ENCODE measurements at regions not wholly inside any gene's neighbourhood (a gene's known extent, or its start where the extent isn't known, plus 50 kb on each side); places are given as distances from the start of the nearest gene placed in this dataset.
A peak's percentile ranks its signal among the peaks of the same experiment; 100 is the strongest.
"Not testable (repeated sequence)": the region's sequence is repeated elsewhere in the genome, so short reads cannot be mapped to it uniquely, and the experiment has no call there.

DNA sequence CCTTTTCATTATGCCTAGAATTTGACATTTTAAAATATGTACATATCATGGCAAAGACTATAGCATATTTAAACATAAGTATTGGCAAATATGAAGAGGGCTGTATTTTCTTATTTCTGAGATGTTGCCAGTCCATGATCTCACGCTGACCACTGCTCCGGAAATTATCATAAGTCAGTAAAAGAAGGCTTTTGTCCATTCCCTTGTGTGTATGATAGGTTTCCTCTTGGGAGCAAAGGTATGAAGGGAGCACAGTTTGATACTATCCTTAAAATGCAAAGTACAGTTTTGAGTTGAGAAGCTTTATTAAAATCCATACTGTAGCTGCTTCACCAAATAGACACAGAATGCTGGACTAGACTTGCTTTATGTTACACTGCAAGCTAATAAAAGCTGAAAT, 52.6 kb upstream of the AGA start:
- DNase-seq = no peak

DNA sequence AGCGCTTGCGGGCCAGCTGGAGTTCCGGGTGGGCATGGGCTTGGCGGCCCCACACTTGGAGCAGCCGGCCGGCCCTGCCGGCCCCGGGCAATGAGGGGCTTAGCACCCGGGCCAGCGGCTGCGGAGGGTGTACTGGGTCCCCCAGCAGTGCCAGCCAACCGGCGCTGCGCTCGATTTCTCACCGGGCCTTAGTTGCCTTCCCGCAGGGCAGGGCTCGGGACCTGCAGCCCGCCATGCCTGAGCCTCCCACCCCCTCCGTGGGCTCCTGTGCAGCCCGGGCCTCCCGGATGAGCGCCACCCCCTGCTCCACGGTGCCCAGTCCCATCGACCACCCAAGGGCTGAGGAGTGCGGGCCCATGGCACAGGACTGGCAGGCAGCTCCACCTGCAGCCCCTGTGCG, 53.4 kb upstream of the AGA start:
- DNase-seq = not testable (repeated sequence)

DNA sequence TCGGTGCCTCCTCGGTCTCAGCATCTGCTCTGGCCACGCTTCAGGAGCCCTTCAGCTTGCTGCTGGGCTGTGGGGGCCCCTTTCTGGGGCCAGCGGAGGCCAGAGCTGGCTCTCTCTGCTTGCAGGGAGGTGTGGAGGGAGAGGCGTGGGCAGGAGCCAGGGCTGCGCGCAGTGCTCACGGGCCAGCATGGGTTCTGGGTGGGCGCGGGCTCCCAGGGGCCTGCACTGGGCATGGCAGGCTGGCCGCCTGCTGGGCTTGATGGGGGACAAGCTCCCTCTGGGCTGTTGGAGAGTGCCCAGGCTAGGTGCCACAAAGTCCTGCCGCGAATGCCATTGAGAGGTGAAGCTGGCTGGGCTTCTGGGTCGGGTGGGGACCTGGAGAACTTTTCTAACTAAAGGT, 57.3 kb upstream of the AGA start:
- no peak for DNase-seq

DNA sequence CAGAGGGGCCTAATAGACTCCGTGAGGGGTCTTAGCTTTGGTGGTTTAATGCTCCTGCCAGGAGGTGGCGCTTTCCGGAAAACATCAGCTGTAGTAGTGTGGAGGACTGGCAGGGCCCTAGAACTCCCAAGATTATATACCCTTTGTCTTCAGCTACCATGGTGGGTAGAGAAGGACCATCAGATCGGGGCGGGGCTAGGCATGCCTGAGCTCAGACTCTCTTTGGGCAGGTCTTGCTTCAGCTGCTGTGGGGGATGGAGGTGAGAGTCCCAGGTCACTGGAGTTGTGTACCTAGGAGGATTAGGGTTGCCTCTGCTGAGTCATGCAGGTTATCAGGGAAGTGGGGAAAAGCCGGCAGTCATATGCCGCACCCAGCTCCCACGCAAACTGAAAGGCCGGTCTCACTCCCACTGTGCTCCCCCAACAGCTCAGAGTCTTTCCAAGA, 63.0 kb upstream of the AGA start:
- DNase-seq = no peak

DNA sequence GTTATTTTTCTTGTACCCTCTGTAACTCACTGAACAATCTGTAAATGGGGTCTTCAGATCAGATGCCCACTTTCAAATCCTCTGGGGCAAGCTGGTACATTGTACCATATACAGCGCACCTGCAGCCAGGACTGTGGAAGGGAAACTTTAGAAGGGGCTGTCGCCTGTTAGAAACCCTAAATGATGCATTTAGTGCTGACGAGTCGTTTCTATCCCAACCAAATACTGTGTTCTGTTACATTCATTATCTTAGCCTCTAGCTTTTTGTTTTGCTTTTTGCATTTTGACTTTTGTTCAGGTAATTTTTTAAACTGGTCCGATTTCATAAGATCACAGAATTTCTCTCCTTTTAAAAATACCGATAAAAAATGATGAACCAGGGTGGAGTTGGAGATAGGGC, 66.4 kb upstream of the AGA start:
- no peak for DNase-seq

DNA sequence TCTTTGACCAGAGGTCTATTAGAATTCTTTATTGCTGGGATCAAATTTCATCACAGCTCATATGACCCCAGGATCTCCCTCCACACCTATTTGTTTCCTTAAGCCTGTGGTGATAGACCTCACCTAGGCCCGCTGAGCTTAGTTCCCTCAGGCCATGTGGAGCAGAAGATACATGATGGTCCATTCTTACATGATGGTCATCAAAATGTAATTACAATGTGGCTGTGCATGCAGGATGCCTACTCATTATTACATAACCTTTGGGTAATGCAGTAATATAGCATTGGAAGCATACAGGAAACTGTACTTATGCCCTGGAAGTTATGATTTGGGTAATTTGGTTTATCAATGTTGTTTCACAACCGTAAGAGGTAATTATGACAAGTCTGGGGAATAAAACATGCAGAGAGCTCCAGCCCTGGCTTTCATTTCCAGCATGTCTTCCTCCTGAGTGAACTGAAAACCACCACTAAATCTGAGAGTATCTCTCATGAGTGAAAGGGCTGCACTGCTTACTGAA, 67.0 kb upstream of the AGA start:
- DNase-seq = no peak

DNA sequence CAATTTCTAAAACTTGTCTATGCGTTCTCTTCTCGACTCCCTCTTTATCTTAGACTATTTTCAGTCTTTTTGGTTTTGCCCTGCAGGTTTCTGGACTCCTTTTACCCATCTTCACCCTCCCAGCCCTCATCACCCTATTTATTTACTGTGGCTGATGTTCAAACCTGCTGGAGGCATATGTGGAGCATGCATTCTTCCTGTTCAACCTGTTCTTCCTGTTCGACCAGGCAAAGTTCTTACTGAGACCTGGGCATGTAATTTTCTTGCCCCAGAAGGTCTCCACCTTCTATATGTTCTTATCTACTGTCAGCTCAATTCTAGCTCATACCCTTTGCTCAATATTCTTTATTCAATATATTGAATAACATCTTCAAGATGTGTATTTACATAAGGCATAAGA, 69.4 kb upstream of the AGA start:
- DNase-seq = no peak

DNA sequence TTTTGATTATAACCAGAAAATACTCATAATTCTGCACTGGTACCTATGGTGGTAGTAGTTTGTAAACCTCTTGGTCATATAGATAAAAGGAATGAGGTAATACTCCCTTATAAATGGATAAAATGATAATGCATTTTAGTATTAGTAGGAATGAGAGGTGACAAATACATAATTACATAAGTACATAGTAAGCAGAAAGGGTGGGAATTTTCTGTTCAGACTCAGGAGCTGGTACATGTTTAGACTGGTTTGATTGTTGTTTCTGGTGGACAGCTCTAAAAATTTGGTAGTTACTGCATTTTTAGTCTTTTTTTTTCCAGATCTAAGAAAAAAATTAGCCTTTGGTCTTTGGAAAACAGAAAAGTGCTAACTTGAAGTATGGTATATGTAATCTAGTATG, 70.4 kb upstream of the AGA start:
- DNase-seq = no peak

DNA sequence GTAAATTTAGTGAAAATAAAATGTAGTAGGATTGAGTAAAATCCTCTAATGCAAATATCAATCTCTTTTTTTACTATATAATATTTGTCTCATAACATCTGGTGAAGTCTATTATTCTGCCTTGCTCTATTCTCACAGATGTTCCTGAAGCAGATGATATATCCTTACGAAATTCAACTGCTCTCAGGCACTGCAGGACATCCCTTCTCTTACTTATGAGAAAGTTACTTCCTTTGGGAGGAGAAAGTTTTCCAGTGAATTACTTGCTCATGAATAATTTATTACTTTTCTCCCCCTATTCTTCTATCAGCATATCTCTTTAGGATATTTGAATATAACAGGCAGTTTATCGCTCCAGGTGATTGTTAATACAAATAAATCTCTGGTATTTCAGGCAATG, 75.6 kb upstream of the AGA start:
- DNase-seq = no peak

DNA sequence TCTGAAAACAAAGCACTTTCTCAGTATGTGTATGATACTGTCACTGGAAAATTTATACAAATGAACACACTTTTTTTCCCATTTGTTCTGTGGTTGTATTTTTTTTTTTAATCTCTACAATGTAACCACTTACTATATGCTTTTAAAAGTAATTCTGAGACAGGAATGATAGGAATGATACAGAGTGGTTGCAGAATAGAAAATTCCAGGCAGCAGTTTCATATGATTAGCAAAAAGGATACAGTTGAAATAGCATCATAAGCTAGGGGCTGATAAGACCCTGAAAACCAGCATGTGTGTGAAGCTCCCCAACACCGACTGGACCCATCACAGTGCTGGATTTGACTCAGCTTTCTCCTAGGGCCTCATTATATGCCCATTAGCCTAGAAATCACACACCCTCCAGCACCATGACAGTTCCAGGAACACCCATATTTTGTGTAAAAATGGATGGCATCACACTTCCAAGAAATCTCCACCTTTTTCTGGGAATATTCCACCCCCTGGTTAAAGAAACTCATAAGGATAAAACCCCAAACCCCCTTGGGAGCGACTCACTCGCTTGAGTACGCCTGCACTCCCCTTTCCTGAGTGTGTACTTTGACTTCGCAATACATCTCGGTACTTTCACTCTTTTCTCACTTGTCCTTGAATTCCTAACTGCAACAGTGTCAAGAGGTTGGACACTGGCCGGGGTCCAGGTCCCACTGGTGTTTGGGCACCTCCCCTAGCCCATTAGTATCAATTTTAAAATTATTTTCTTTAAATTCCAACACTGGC, 77.4 kb upstream of the AGA start:
- DNase-seq = no peak

DNA sequence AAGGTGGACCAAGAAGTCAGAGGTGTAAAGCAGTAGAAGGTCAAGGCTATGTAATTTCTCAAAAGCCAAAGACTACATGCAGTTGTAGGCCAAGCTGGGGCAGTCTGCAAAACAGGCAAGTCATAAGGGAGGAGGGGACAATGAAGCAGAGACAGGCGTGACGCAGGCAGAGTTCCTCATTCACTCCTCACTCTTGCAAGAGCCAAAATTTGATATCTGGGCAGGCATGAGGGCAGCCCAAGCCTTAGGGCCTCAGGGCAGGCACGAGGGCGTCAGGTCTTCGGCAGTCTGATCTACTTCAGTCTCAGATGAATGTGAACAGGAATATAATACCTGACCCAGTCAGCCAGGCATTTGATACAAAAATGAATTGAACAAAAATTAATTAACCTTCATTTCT, 86.4 kb upstream of the AGA start:
- DNase-seq = no peak

DNA sequence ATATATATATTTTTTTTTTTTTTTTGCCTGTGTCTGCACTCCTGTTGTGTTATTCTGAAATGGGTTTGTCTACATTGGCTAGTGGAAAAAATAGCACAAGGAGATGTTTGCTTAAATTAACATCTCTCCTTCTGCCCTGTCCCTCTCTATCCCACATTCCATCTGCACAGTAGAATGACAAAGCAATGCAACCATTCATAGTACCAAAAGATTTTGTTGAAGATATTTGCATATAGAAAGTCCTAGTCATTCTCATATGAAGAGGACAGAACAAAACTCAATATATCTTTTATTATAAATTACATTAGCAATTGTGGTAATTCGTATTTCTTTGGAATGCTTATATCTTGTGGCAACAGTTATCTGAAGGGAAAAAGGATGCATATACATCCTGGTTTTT, 88.3 kb upstream of the AGA start:
- no peak for DNase-seq

DNA sequence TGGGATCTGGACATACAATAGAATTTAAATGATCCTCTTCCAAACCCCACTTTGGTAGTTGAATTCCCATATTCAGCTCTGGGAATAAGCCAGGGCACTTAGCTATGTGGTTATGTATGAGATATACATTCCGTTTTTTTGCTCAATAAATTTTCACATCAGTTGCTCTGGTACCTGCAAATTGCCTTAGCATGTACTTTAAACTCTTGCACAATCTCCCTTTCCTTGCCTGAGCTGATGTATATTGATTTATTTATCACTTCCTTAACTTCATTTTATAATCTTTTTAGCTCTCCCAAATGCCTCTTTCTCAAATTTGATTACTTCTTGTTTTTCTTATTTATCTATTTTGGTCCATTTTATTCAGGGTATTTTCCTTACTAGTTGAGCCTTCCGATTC, 90.1 kb upstream of the AGA start:
- DNase-seq = no peak

DNA sequence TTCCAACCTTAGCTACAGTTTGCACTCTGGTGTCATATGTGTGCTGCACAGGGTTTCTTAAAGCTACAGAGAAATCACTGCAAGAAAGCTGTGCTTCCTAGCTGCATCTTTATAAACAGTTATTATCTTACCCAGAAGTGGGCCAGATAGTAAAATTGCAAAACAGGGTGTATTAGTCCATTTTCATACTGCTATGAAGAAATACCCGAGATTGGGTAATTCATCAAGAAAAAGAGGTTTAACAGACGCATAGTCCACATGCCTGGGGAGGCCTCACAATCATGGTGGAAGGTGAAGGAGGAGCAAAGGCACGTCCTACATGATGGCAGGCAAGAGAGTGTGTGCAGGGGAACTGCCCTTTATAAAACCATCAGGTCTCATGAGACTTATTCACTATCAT, 92.6 kb upstream of the AGA start:
- not testable (repeated sequence) for DNase-seq

DNA sequence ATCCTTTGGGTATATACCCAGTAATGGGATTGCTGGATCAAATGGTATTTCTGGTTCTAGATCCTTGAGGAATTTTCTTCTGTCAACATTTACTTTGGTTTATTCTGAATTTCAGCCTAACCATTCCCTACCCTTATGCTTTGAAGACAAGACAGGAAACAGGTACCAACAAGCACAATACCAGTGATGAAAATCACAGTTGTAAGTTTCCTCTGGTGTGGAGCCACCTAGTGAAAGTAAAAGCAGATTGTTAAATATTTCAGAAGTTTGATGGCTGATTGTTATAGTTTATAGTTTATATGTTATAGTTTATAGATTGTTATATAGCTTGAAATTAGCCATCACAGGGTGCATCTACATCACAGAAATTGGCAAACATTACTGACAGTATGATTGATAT, 104.5 kb upstream of the AGA start:
- no peak for DNase-seq

DNA sequence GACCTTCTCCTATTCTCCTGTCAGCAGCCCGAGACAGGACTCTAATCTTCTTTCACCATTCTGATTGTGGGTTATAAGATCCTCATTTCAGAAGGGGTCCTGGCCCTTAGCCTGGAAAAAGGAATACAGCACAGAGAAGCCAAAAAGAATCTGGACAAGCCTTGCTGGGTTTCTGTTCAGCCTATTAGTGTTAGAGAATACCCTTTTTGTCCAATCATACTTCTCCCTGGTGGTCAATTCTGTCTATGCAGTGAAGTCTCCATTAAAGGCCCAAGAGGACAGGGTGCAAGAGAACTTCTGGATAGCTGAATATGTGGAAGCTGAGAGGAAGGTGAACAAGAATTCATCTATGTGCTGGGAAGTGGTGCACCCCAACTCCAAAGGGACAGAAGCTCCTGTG, 105.7 kb upstream of the AGA start:
- DNase-seq = no peak

DNA sequence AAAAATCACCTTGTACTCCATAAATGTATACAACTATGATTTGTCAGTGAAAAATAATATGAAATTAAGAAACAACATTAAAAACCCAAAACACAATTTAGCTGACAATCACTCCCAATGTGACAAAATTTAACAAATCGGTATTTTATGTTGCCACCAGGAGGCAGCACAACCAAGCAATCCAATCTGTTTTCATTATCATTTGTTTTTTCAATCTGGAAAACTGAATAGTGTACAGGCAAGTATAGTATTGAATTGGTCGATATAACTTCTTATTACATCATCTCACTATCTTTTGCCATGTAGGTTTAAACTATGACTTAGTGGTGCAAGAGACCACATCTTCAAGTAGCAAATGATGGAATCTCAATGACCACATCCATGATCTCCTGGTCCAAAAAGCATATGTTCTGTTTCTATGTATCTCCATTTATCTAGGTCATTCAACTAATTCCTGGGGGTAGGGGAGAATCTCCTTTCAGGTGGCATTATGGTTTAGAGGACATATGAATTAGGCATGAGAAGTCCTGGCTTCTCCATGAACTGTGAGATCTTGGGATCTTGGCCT, 112.9 kb upstream of the AGA start:
- DNase-seq = peak; percentile 40

DNA sequence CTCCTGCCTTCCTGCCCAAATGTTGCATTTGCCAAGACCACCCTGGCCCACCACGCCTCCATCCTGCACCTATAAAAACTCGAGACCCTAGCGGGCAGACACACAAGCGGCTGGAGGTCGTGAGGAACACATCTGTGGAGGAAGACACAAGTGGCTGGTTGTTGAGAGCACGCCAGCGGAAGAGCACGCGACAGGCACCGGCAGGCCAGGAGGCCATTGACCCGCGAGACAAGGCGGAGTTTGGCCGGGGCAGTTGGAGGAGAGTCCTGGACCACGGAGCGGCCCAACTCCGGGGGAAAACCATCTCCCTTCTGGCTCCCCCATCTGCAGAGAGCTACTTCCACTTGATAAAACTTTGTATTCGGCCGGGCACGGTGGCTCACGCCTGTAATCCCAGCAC, 115.2 kb upstream of the AGA start:
- no peak for DNase-seq

DNA sequence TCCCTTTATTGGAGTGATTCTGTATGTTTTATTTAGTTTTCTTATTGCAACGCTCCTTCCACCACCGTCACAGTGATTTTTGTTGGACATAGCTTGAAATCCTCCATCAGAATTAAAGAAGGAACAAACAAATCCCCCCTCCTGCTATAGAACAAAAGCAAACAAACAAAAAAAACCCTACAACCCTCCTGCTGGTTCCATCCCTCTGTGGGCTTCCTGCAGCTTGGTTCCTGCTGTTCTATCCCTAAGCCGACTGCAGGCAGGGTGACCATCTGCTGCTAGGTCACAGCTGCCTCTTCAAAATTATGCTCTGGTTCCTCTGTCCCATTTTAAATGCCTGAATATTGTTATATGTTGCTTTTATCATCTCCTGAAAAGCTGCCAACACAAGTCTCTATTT, 116.8 kb upstream of the AGA start:
- DNase-seq = peak; percentile 41

DNA sequence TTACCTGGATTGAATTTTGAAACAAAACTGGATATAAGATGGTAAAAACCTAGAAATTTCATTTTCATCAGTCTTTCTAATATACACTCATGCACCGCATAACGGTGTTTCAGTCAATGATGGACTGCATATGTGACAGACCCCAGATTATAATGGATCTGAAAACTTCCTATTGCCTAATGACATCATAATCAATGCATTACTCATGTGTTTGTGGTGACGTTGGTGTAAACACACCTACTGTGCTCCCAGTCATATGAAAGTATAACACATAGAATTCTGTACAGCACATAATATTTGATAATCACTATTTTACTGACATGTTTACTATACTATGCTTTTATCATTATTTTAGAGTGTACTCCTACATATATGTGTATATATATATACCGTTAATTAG, 119.9 kb upstream of the AGA start:
- no peak for DNase-seq

DNA sequence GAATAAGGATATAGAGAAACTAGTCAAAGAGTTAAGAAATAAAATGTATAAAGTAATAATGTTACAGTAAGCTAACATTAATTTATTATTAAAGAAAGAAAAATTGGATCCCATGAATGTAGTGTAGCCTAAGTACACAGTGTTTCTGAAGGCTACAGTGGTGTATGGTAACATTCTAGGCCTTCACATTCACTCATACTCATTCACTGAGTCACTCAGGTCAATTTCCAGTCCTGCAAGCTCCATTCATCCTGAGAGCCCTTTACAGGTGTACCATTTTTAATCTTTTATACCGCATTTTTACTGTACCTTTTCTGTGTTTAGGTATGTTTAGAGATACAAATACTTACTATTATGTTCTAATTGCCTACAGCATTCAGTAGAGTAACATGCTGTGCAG, 120.6 kb upstream of the AGA start:
- no peak for DNase-seq

DNA sequence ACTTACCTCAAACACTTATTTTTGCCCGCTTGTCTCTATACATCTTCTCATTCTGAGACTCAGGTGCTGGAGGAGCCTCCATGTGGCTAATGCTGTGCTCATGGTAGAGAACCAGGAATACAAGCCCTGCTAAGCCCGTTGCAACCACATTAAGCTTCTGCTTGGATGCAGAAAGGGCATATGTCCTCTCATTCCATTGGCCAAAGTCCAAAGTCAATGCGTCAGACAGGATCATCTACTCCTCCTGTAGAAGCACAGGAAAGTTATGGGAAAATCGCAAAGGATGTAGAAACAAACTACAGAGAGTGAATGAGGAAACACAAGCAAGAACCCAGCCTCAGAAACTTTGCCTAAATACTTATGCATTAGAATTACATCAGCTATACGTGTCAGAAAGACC, 124.5 kb upstream of the AGA start:
- no peak for DNase-seq

DNA sequence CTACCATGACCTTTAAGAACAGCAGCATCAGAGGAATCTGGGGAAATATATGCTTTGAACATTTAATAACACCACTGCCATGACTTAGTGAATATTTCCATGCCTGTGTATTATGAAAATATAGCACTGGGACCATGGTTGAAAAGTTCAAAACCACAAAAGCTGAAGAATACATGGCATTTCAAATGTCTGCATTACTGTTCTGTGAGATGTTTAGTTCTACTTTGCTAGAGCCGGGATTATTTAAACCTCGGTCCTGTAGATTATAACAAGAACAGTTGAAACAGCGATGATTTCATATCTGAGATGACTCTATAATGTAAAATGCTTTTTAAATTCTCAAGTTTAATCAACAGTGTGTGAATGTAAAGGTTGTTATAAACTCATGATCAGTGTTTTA, 126.7 kb upstream of the AGA start:
- no peak for DNase-seq

DNA sequence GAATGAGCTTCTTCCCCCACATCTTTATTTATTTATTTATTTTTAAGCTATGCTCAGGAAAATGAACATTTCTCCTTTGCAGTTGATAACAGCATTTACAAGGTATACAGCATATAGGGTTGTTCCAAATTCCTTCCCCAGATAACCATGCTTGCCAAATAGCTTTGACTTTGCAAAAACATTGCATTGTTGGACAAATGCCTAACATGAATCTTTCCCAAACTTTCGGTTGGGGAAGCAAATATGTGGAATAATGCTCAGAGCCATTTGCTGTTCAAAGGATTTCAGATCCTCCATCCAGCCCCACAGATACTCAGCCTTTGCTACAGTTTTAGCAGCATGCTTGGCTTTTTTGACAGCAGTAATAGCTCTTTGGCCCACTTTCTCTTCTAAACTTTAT, 127.2 kb upstream of the AGA start:
- no peak for DNase-seq

DNA sequence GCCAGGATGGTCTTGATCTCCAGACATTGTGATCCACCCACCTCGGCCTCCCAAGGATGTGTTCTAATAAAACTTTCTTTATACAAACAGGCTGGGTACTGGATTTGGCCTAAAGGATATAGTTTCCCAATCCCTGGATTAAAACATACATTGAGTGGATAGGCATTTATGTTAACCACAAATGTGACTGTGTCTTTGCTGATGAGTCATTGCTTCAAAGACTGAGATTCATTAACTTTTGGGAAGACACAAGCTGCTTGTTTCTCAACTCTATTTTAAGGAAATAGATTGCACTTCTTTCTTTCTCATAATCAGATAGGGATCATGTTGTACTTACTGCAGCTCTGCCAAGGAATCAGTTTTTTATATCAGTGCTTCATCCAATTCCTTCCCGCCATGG, 131.3 kb upstream of the AGA start:
- no peak for DNase-seq
